NCI-H2081 treated with DMSO at 0.1 percent for 48 hours (cell line): ENCODE measurements at regions not wholly inside any gene's neighbourhood (a gene's known extent, or its start where the extent isn't known, plus 50 kb on each side); places are given as distances from the start of the nearest gene placed in this dataset.

Experiments used
- DNase-seq: peaks from one replicate; lab custom pipeline; 2025; lab: John Stamatoyannopoulos, UW

GRCh38 chr2:129301431-129301913 is 678.0 kb upstream of the RAB6C start:
- DNase-seq: no peak

- no peak for DNase-seq
These were observed 677.4 kb upstream of the RAB6C start for GRCh38 chr2:129302106-129302505.

GRCh38 chr2:129302561-129303183 is 676.8 kb upstream of the RAB6C start:
- DNase-seq: no peak

GRCh38 chr2:129314120-129314519 is 665.3 kb upstream of the RAB6C start:
- no peak for DNase-seq

GRCh38 chr2:129318581-129319421 is 660.7 kb upstream of the RAB6C start:
- DNase-seq: no peak

GRCh38 chr2:129319422-129319717 is 660.1 kb upstream of the RAB6C start:
- DNase-seq: no peak

- no peak for DNase-seq
These were observed 659.2 kb upstream of the RAB6C start for GRCh38 chr2:129320288-129320687.

- DNase-seq: no peak
These were observed 655.1 kb upstream of the RAB6C start for GRCh38 chr2:129324349-129324748.

- DNase-seq: no peak
These were observed 654.3 kb upstream of the RAB6C start for GRCh38 chr2:129325151-129325550.

- DNase-seq: no peak
These were observed 649.9 kb upstream of the RAB6C start for GRCh38 chr2:129329574-129329973.

- DNase-seq: no peak
These were observed 649.0 kb upstream of the RAB6C start for GRCh38 chr2:129330504-129330903.

GRCh38 chr2:129331638-129332037 is 647.8 kb upstream of the RAB6C start:
- DNase-seq: no peak

- DNase-seq: no peak
These were observed 645.3 kb upstream of the RAB6C start for GRCh38 chr2:129334128-129334527.

GRCh38 chr2:129334696-129335410 is 644.6 kb upstream of the RAB6C start:
- DNase-seq: no peak

- no peak for DNase-seq
These were observed 643.2 kb upstream of the RAB6C start for GRCh38 chr2:129336276-129336675.

- no peak for DNase-seq
These were observed 642.4 kb upstream of the RAB6C start for GRCh38 chr2:129337076-129337475.

GRCh38 chr2:129345540-129345939 is 633.9 kb upstream of the RAB6C start:
- DNase-seq: no peak

GRCh38 chr2:129347486-129348217 is 631.8 kb upstream of the RAB6C start:
- no peak for DNase-seq

- DNase-seq: no peak
These were observed 624.8 kb upstream of the RAB6C start for GRCh38 chr2:129354631-129355030.

- no peak for DNase-seq
These were observed 617.8 kb upstream of the RAB6C start for GRCh38 chr2:129361688-129362087.

- no peak for DNase-seq
These were observed 613.2 kb upstream of the RAB6C start for GRCh38 chr2:129366263-129366662.

- DNase-seq: no peak
These were observed 612.4 kb upstream of the RAB6C start for GRCh38 chr2:129367107-129367506.
